ENCODE measurements at regions not wholly inside any gene's neighbourhood (a gene's known extent, or its start where the extent isn't known, plus 50 kb on each side); places are given as distances from the start of the nearest gene placed in this dataset.
"Not testable (repeated sequence)": the region's sequence is repeated elsewhere in the genome, so short reads cannot be mapped to it uniquely, and the experiment has no call there.

GRCh38 chr5:179406031-179406961 lies 61.0 kb upstream of the ADAMTS2 start:
- no peaks in the 10 kb centered on the region for H3K27me3 Mint-ChIP-seq
- no peak overlapping the region for H3K4me3 Mint-ChIP-seq
- H3K36me3 Mint-ChIP-seq (ENCODE audit: low read depth), result no peaks in the 10 kb centered on the region
- POLR2A ChIA-PET, result no interaction called here
- H3K27ac Mint-ChIP-seq, result no peak overlapping the region
- no peaks in the 10 kb centered on the region for H3K4me1 Mint-ChIP-seq
- CTCF ChIA-PET, result interaction anchor here (1.2 kb wide), 1 partner anchor 14 kb away, joined by 3 read pairs; no protein-coding TSS in a partner anchor
- peaks cover 6% of the 10 kb centered on the region for H3K9me3 Mint-ChIP-seq
- DNase-seq, result no peak

- H3K9me3 Mint-ChIP-seq, result peaks cover 11% of the 10 kb centered on the region
- CTCF ChIA-PET, result no interaction called here
Measured at GRCh38 chr5:179405426-179406030, 60.3 kb upstream of the ADAMTS2 start.

GRCh38 chr5:179405054-179405416 lies 59.8 kb upstream of the ADAMTS2 start:
- Mint-ChIP-seq H3K27ac (no peak overlapping the region), H3K27me3 (no peaks in the 10 kb centered on the region), H3K4me3 (no peak overlapping the region), H3K36me3 (ENCODE audit: low read depth) (no peaks in the 10 kb centered on the region), H3K9me3 (peaks cover 14% of the 10 kb centered on the region), H3K4me1 (no peaks in the 10 kb centered on the region)
- POLR2A ChIA-PET, result no interaction called here
- CTCF ChIA-PET, result no interaction called here
- no peak for DNase-seq

More at GRCh38 chr5:179405426-179406030, 60.3 kb upstream of the ADAMTS2 start:
- no peaks in the 10 kb centered on the region for H3K27me3 Mint-ChIP-seq
- no peak for DNase-seq
- H3K4me3 Mint-ChIP-seq, result no peak overlapping the region
- no peaks in the 10 kb centered on the region for H3K4me1 Mint-ChIP-seq
- H3K36me3 Mint-ChIP-seq (ENCODE audit: low read depth), result no peaks in the 10 kb centered on the region
- no peak overlapping the region for H3K27ac Mint-ChIP-seq
- POLR2A ChIA-PET, result no interaction called here

- no peak for DNase-seq
- H3K36me3 Mint-ChIP-seq (ENCODE audit: low read depth), result peaks cover 1% of the 10 kb centered on the region
- no peak overlapping the region for H3K4me3 Mint-ChIP-seq
- no peaks in the 10 kb centered on the region for H3K27me3 Mint-ChIP-seq
- CTCF ChIA-PET, result no interaction called here
- H3K9me3 Mint-ChIP-seq, result peaks cover 18% of the 10 kb centered on the region
- POLR2A ChIA-PET, result no interaction called here
- no peak overlapping the region for H3K27ac Mint-ChIP-seq
- H3K4me1 Mint-ChIP-seq, result no peaks in the 10 kb centered on the region
Measured at GRCh38 chr5:179404321-179405053, 59.2 kb upstream of the ADAMTS2 start.

GRCh38 chr5:179403426-179404147 lies 58.3 kb upstream of the ADAMTS2 start:
- Mint-ChIP-seq H3K27ac (no peak overlapping the region), H3K4me1 (no peaks in the 10 kb centered on the region), H3K9me3 (peaks cover 25% of the 10 kb centered on the region), H3K4me3 (no peak overlapping the region), H3K36me3 (ENCODE audit: low read depth) (peaks cover 3% of the 10 kb centered on the region), H3K27me3 (no peaks in the 10 kb centered on the region)
- POLR2A ChIA-PET, result no interaction called here
- CTCF ChIA-PET, result no interaction called here
- DNase-seq, result no peak

GRCh38 chr5:179400435-179400834 lies 55.2 kb upstream of the ADAMTS2 start:
- H3K27me3 Mint-ChIP-seq; H3K4me1 Mint-ChIP-seq; DNase-seq; H3K4me3 Mint-ChIP-seq; CTCF ChIA-PET; H3K27ac Mint-ChIP-seq; POLR2A ChIA-PET; H3K36me3 Mint-ChIP-seq (ENCODE audit: low read depth): not testable (repeated sequence)
- H3K9me3 Mint-ChIP-seq, result peaks cover 33% of the 10 kb centered on the region

GRCh38 chr5:179400020-179400419 lies 54.8 kb upstream of the ADAMTS2 start:
- Mint-ChIP-seq H3K27ac (no peak overlapping the region), H3K9me3 (peaks cover 33% of the 10 kb centered on the region), H3K27me3 (no peaks in the 10 kb centered on the region), H3K4me3 (no peak overlapping the region), H3K4me1 (no peaks in the 10 kb centered on the region), H3K36me3 (ENCODE audit: low read depth) (peaks cover 3% of the 10 kb centered on the region)
- no peak for DNase-seq
- POLR2A ChIA-PET, result no interaction called here
- CTCF ChIA-PET, result no interaction called here

GRCh38 chr5:179399327-179399726 lies 54.1 kb upstream of the ADAMTS2 start:
- DNase-seq; H3K4me3 Mint-ChIP-seq; POLR2A ChIA-PET; H3K27me3 Mint-ChIP-seq; H3K36me3 Mint-ChIP-seq (ENCODE audit: low read depth); H3K27ac Mint-ChIP-seq; H3K4me1 Mint-ChIP-seq; CTCF ChIA-PET: not testable (repeated sequence)
- peaks cover 33% of the 10 kb centered on the region for H3K9me3 Mint-ChIP-seq

- peaks cover 39% of the 10 kb centered on the region for H3K9me3 Mint-ChIP-seq
- H3K27me3 Mint-ChIP-seq, result no peaks in the 10 kb centered on the region
- DNase-seq, result no peak
- no peaks in the 10 kb centered on the region for H3K4me1 Mint-ChIP-seq
- peaks cover 3% of the 10 kb centered on the region for H3K36me3 Mint-ChIP-seq (ENCODE audit: low read depth)
- ChIA-PET POLR2A (no interaction called here), CTCF (no interaction called here)
- H3K27ac Mint-ChIP-seq, result no peak overlapping the region
- H3K4me3 Mint-ChIP-seq, result no peak overlapping the region
Measured at GRCh38 chr5:179397516-179397915, 52.3 kb upstream of the ADAMTS2 start.
